Tibial nerve (tissue), 4 donors: ENCODE measurements at regions not wholly inside any gene's neighbourhood (a gene's known extent, or its start where the extent isn't known, plus 50 kb on each side); places are given as distances from the start of the nearest gene placed in this dataset.

ENCODE experiments used
- CTCF ChIP-seq, 5 experiments: fragments of 200-600 bp in 3 of 5; fragments of 450-650 bp in 2 of 5; sonication (generic) in 3 of 5; IDR thresholded peaks; one replicate each; pipeline ENCODE4 v1.5.1; 2016 to 2019; ENCODE audit warnings: antibody characterized with exemption in 5 of 5, mild to moderate bottlenecking in 3 of 5, moderate library complexity in 2 of 5
- EP300 ChIP-seq, 2 donors: sonication (generic); formaldehyde crosslinking; IDR thresholded peaks; one replicate each; pipeline ENCODE4 v1.6.1; 2017; ENCODE audit warnings: antibody characterized with exemption in 2 of 2, mild to moderate bottlenecking in 1 of 2
- POLR2A ChIP-seq, 2 donors: fragments of 450-650 bp; IDR thresholded peaks; one replicate each; pipeline ENCODE4 v1.6.1; 2017; ENCODE audit warnings: antibody characterized with exemption in 2 of 2, mild to moderate bottlenecking in 2 of 2, moderate library complexity in 2 of 2

GRCh38 chr2:83186105-83186760 lies 1272.8 kb downstream of the SUCLG1 start:
- TF ChIP-seq CTCF (IDR thresholded peaks at IDR 0.05) (no peak), POLR2A (IDR thresholded peaks at IDR 0.05) (no peak), EP300 (IDR thresholded peaks at IDR 0.05) (no peak)
